ENCODE measurements at regions not wholly inside any gene's neighbourhood (a gene's known extent, or its start where the extent isn't known, plus 50 kb on each side); places are given as distances from the start of the nearest gene placed in this dataset.

DNA sequence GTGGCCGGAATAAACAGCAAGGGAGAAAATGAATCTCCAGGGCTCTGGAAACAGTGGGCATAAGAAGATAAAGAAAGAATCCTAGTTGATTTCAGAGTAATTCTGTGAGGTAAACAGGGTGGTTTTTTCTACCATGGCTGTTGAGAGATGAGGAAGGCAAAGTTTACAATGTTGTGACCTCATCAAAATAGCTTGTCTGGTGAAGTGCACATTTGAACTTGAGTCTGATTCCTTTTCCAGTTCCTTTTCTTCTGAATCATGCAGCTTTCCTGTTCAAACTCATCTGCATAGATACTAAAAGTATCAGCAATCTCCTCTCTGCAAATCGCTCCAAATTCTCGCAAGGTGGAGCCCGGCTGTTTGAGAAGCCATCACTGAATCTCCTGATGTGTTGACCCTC is 161.7 kb downstream of the PLPP3 start:
- peak; percentile 20 for DNase-seq (ENCODE audit: low read depth)

DNA sequence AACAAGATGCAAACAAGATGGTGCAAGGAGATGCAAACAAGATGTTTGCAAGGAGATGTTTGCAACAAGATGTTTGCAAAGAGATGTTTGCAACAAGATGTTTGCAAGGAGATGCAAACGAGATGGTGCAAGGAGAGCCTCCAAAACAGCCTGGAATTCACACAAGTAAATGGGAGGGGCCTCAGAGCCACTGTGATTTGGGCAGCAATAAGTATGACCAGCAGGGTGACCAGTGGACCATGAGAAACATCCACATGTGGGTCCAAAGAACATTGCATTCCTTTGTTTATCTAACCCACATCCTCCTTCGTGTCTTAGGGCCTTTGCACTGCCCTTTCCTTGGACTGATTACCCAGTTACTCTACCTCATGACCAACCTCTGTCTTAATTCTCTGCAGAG is 162.9 kb downstream of the PLPP3 start:
- DNase-seq (ENCODE audit: low read depth) = peak; percentile 20

DNA sequence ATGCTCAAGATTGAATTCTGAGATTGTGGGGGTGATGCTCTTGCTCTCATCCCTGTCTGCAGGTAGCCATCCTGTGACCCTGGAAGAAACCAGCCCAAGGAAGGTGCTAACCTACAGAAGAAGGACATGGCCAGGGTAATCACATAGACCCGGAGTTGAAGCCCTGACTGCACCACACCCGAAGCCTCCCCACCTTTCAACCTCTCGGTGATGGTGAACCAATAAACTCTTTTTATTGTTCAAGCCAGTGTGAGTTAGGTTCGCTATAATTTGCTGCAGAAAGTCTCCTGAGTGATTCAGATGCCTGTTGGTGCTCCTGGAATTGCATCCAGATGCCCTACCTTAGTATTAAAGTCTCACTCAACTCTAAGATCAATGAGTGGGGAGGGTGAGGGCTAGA is 163.6 kb downstream of the PLPP3 start:
- DNase-seq (ENCODE audit: low read depth) = no peak

DNA sequence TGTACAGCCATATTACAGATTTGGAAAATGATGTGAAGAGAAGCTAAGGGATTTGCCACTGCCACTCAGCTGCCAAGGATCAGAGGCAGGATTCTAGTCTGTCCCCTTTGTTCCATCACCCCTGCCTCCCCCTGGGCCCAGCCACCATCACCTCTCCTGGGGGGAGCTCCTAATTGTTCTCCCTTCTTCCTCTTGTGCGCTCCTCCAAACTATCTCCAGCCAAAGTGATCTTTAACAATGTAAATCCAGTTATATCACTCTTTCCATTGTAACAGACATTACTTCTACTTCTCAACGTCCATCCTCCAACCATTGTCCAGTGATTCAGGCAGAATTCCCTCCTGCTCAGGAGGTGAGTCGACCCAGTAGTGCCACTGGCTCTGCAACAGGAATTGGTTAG is 164.1 kb downstream of the PLPP3 start:
- no peak for DNase-seq (ENCODE audit: low read depth)

DNA sequence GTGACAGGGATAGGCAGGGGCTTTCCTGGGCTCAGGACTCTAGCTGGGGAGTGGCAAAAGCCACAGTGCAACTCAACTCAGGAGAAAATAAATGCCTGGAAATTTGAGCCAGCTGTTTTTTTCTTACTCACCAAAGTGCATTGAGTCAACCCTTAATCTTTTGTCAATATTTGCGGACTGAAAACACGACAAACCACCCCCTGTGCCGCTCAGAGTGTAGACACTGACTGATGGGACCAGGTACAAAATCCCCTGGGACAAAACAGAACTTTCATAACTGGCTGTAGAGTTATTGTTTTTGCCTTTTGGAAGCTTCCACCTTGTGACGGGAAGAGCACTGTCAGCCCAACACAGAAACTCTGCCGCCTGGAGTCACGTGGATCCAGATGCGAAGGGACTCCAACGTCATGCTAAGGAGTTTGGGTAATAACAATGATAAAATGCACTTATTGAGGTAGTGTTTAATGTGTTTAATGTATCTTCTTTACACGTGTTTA is 164.6 kb downstream of the PLPP3 start:
- DNase-seq (ENCODE audit: low read depth) = no peak

DNA sequence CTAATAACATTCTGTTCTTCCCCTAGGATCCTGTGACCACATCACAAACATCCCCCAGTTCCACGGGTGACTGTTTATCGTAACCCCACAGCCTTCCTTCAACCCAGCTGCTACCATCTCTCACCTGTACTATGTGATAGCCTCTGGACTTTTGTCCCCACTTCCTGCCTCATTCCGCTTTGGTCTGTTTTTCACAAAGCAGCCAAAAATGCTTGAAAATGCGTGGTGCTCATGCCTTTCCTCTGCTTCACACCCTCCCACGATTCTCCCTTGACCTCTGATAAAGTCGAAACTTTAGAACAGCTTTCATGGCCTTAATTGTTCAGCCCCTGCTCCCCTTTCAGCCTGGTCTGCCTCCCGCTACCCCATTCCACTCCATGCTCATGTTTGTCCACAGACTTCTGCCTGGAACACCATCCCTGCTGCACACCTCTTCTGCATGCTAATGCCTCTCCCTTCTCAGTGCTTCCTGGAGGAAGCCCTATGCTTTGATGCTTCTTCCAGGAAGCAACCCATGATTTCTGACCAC is 165.6 kb downstream of the PLPP3 start:
- DNase-seq (ENCODE audit: low read depth) = no peak

DNA sequence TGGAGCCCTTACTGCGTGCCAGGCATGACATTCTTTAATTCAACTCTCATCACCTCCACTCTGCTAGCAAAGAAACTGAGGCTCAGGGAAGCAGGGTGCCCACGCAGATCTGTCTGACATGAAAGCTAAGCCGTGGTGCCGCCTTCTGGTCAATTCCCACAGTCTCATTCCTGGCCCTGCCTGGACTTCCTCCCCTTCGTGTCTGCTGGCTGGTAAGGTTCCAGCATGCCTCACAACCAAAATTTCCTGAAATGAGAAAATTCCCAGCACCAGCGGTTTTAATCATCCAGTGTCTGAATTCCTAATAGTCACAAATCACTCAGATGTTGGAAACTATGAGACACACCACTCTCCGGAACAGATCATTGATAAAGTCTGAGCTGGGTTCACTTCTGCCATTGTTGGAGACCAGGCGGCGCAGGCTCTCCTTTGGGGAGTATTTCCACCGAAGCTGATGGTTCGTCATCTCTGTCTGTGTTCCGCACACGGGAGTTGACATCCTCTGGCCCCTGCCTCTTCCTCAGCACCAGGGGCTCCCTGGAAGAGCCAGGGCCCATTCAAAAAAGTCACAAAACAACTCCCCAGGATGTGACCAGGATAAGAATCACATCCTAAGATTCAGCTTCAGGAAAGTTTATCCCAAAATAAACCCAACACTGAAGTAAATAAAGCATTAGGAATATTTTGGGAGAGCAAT is 167.7 kb downstream of the PLPP3 start:
- peak; percentile 48 for DNase-seq (ENCODE audit: low read depth)

DNA sequence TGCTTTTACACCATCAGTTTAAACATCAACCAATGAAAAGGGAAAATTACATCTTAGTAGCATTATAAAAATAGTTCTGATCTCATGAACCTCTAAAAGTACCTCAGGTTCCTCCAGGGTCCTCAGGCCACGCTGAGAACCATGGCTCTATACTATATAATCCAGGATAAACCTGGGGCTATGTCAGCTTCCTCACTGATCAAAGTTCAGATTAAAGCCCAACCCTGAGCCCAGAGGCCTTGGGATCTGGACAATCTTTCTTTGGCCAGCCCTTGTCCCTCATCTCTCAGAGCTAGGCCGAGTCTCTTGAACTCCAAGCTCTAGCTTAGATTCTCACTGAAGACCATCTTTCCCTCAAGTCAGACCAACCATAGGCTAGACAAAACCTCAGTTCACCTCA is 168.3 kb downstream of the PLPP3 start:
- no peak for DNase-seq (ENCODE audit: low read depth)

DNA sequence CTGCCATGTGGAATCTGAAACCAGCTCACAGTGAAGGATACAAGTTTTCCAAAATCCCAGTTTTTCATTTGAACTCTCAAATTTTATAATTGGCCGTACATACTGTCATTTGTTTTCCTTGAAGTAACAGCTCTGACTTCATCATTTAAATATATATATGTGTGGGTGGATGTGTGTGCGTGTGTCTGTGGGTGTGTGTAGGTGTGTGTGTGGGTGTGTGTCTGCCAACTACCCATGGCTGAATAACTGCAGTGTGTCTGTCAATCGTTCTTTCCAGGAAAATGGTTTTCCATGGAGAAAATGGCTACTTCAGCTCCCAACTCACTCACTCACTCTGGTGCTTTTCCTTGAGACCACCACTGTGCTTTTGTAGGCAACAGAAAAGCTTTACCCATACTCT is 169.0 kb downstream of the PLPP3 start:
- DNase-seq (ENCODE audit: low read depth) = no peak

DNA sequence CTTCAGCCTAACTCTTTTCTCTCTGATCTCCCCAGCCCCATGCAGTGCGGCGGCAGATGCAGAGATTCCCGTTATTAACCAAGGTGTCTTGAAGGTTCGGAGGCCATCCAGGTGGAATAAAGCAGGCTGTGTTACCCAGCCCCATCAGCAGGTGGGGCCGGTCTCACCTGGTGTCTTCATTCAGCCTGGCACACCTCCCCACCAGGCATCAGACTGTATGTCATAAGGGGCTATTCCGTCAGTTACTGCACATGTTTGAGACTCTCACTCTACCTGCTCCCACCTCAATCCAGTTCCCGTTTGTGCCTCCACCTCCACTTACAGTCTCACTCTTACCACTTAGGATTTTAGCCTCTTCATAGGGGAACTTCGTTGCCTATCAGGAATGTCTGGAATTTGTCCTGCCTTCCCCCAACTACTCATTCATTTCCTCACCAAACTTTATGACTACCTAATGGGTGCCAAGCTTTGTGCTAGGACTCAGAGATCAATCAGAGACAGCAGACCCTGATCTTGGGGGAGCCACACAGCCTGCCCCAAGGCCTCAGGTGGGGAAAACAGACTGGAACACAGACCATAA is 170.2 kb downstream of the PLPP3 start:
- peak; percentile 15 for DNase-seq (ENCODE audit: low read depth)

DNA sequence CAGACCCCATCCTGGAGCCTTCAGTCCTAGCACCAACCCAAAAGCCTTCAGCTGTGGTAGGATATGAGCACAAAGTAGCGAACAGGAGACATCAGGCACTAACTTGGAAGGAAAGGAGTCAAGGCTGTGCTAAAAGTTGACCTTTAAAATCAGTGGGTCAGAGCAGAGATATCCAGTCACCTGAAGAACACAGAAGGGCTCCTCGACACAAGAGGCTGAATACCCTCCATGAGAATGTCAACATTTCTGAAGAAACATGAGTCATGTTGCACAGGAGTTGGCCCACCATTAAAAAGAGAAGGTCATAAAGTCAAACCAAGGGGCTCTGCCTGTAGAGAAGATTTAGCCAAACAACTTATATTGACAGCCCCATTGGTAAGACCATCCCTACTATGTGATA is 172.5 kb downstream of the PLPP3 start:
- DNase-seq (ENCODE audit: low read depth) = no peak

DNA sequence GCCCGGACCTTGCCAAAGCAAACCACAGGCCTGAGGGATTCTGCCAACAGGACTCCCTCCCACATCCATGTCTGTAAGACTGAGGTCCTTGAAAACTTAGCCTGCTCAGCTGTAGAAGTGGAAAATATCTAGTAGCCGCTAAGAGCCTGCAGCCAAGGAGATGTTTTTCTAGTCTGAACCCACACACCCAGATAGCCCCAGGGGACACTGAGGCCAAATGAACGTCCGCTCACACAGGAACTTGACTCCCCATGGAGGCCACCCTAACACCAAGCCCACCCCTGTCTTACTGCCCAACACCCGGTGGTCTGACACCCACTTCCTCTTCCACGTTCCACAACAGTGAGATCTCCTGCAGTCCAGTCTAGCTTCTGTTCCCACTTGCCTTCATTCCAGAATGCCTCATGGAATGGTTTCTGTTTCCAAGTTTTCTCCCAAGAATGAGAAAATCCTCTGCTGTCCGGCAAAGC is 174.8 kb downstream of the PLPP3 start:
- peak; percentile 49 for DNase-seq (ENCODE audit: low read depth)

DNA sequence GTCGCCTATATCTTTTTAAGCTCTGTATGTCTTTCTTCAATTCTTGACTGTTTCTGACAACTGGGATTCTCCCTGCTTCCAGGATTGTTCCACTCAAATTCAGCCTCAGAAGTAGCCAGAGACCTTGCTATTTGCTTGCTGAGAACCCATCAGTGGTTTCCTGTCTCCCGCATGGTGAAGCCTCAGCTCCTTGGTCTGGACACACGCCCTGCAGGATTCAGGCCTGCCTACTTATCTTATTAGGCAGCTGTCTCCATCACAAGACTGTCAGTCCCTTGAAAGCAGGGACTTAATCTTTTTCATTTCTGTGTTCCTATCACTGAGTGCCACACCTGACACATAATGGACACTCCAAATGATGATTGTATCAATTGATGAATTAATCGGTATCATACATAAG is 175.3 kb downstream of the PLPP3 start:
- no peak for DNase-seq (ENCODE audit: low read depth)

DNA sequence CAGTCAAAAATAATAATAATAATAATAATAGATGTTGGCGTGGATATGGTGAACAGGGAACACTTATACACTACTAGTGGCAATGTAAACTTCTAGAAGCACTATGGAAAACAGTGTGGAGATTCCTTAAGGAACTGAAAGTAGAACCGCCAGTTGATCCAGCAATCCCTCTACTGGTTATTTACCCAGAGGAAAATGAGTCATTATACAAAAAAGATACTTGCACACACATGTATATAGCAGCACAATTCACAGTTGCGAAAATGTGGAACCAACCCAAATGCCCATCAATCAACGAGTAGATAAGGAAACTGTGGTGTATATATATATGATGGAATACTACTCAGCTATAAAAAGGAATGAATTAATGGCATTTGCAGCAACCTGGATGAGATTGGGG is 176.0 kb downstream of the PLPP3 start:
- DNase-seq (ENCODE audit: low read depth) = no peak

DNA sequence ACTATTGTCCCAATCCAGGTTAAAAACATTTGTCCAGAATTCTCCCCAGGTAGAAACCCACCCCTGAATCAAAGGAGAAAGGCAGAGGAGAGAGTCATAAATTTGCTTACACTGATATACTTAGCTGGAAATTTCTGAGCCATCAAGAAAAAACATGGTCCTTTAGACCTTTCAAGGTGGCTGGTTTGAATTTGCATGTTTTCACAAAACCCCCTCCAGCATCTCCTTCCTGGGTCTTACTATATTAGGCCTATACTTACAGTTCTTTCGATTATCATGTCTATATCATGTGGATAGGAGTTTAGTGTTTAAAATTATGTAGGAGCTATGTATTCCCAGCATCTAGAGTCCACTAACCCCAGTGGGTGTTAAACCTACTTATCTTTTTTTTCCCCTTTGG is 178.2 kb downstream of the PLPP3 start:
- DNase-seq (ENCODE audit: low read depth) = no peak

DNA sequence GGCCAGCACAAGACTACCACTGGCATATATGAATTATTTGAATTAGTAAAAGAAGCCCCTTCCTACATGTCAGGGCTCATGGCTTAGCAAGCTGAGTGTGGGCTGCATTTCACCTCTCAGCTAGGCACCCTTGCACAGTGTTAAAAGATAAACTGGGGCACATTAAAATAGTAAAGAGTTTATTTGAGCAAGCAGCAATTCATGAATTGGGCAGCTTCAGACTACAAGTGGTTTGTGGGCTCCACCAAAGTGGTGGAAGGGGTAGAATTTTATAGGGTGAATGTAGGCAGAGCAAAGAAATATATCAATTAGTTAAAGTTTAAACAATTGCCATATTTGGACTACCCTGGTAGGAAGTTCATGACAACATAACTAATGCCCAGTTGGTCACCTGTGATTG is 178.8 kb downstream of the PLPP3 start:
- no peak for DNase-seq (ENCODE audit: low read depth)

DNA sequence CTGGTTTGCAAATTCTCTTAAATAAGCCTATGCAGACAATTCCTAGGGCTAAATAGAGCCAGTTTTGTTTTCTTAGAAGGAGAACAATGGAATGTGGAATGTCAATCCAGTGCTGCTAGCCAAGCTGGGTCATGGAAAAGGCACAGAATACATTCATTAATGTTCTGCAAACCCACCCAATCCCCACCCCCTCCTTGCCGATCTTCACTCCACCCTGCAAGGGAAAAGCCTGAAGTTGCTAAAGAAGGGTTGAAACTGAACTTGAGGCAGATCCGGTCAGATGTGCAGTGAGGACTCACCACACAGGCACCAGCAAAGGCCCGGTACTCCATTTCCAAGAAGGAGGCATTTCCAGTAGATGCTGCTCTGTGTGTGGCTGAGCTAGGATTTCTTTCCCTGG is 179.6 kb downstream of the PLPP3 start:
- peak; percentile 15 for DNase-seq (ENCODE audit: low read depth)

DNA sequence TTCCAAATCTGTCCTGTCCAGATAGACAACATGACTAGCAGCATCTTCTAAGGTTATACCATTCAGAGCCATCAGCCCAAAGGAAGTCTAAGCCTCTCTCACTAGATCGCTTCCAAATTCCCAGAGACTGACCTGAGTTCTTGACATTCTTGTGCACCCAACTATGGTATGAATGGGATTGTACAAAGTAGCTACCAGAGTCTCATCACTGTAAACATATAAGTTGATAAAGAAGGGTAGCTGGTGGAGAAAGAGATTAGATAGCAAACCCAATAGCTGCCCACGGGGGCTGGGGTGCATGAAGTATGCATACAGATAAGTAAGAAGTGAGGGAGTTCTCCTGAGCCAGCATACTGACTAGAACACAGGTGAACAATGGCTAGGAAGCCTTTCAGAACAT is 180.0 kb downstream of the PLPP3 start:
- peak; percentile 39 for DNase-seq (ENCODE audit: low read depth)

DNA sequence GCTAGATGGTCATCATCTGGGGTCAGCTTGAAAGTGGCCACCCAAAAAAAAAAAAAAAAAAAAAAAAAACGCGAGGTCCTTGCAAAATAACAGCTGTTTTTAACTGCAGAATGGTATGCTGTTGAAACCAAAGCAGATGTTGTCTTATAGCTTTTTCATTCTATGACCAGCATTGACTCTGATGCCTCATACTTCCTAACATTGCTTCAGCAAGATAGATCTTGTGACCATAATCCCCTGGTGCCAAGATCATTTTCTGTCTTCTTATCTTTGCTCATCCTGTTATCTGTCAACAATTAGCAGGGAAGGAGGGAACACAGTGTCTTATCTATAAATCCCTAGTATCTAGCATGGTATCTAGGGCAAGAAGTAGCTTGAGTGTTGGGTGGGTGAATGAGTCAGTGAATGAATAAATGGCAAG is 181.5 kb downstream of the PLPP3 start:
- DNase-seq (ENCODE audit: low read depth) = peak; percentile 32

DNA sequence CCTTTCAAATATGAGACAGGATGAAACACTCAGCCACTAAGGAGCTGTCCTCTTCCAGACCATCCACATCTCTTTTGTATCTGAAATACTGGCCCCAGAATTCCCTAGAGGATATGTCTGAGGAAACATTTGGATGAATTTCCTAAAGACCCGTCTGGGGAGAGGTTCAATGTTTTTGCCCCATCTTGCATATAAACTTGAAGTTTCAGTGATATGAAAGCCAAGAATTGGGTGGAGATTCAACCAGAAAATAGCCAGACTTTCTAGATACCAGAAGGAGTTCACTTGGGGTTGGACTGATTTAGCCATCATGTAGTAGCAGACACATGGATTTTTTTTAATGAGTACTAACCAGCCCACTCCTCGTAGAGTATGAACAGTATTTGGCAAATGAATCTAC is 182.0 kb downstream of the PLPP3 start:
- no peak for DNase-seq (ENCODE audit: low read depth)

DNA sequence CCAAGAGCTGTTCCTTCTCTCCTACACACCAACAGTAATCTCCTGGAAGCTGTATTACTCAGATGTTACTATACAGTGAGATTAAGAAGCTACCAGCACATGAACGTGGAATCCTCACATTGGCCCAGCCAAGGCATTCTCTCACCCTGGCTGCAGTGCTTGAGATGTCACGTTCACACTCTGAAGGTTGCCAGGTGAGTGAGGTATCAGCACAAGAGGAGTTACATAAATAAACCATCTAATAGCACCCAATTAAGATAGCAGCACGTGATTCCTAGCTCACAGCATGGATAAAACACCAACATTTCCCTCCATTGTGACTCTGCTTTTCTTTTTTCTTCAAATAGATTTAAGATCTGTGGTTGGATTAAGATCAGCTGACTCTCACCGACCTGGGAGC is 182.8 kb downstream of the PLPP3 start:
- DNase-seq (ENCODE audit: low read depth) = no peak

DNA sequence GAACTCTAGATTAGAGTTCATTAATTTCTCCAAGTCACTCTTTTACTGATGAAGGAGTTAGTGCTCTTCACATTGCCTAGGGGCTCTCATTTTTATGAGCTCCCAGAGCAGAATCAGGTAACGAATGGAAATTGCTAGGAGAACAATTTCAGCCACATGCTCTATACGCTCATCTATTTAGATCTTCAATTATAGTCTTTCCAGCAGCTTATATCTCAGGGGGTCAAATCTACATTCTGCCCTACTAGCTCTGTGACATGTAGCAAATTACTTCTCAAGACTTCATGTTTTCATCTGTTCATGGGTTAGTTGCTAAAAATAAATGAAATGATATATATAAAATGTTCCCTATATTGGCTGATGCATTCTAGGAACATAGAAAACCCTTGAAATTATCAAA is 183.6 kb downstream of the PLPP3 start:
- DNase-seq (ENCODE audit: low read depth) = no peak

DNA sequence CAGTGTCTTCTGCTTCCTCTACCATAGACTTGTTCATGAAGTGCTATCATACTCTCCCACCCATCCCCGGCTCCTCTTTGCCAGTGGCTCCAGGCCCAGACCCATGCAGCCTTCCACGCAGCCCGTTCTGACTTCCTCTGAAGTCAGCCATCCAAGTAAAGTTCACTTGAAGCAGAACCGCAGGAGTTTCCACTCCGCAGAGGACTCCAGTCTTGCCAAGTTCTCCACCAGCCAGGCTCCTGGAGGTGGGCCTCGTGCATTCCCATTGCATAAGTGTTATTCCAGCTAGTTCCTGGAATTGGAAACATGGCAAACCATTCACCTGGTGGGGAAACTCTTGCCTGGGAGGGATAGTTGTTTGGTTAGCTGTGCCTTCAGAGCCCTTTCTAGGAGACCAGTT is 185.1 kb downstream of the PLPP3 start:
- no peak for DNase-seq (ENCODE audit: low read depth)

Measured in EH (cell line).